Smooth muscle cell (in vitro differentiated cells): ENCODE measurements at regions not wholly inside any gene's neighbourhood (a gene's known extent, or its start where the extent isn't known, plus 50 kb on each side); places are given as distances from the start of the nearest gene placed in this dataset.

ENCODE experiments used
- DNase-seq: peaks from one replicate; lab custom pipeline; 2025; ENCODE audit not compliant: unreplicated experiment; lab: John Stamatoyannopoulos, UW
- H2AFZ ChIP-seq: fragments of 200-600 bp; sonication (generic); 2 replicates; pipeline ENCODE4 v1.6.0; 2016; ENCODE audit warnings: antibody characterized with exemption, low read depth, mild to moderate bottlenecking
- H3F3A ChIP-seq: fragments of 200-600 bp; sonication (generic); 2 replicates; pipeline ENCODE4 v1.6.0; 2017; ENCODE audit warnings: antibody characterized with exemption, low read depth
- H3K27ac ChIP-seq: fragments of 200-600 bp; sonication (generic); 2 replicates; pipeline ENCODE4 v1.5.1; 2016; ENCODE audit warnings: low read depth, mild to moderate bottlenecking
- H3K27me3 ChIP-seq: fragments of 200-600 bp; sonication (generic); 2 replicates; pipeline ENCODE4 v1.6.1; 2016; ENCODE audit warnings: low read depth, mild to moderate bottlenecking
- H3K36me3 ChIP-seq: fragments of 200-600 bp; sonication (generic); 2 replicates; pipeline ENCODE4 v1.5.1; 2016; ENCODE audit warnings: low read depth
- H3K4me1 ChIP-seq: fragments of 200-600 bp; sonication (generic); 2 replicates; pipeline ENCODE4 v1.5.1; 2016; ENCODE audit warnings: low read depth
- H3K4me2 ChIP-seq: fragments of 200-600 bp; sonication (generic); 2 replicates; pipeline ENCODE4 v1.6.0; 2016; ENCODE audit warnings: mild to moderate bottlenecking
- H3K4me3 ChIP-seq: fragments of 200-600 bp; sonication (generic); 2 replicates; pipeline ENCODE4 v1.5.1; 2016; ENCODE audit warnings: mild to moderate bottlenecking
- H3K79me2 ChIP-seq: fragments of 200-600 bp; sonication (generic); 2 replicates; pipeline ENCODE4 v1.6.0; 2016; ENCODE audit warnings: low read depth, mild to moderate bottlenecking
- H3K9ac ChIP-seq: fragments of 200-600 bp; sonication (generic); 2 replicates; pipeline ENCODE4 v1.6.0; 2016; ENCODE audit warnings: low read depth
- H3K9me3 ChIP-seq: fragments of 200-600 bp; sonication (generic); replicated peaks from 2 replicates; pipeline ENCODE4 v1.5.1; 2016; ENCODE audit warnings: low read depth
- H4K20me1 ChIP-seq: fragments of 200-600 bp; sonication (generic); 2 replicates; pipeline ENCODE4 v1.6.0; 2016; ENCODE audit warnings: low read depth
- WGBS: methylation state at CpG from one replicate; pipeline ENCODE4 v1.1.7; 2016; ENCODE audit warnings: low lambda C conversion rate; 5-methylcytosine and 5-hydroxymethylcytosine counted together
- TF ChIP-seq, protein P1 (sequence below): fragments of 200-600 bp; sonication (generic); IDR thresholded peaks from 2 replicates; pipeline ENCODE4 v1.5.1; 2017; ENCODE audit warnings: borderline replicate concordance, mild to moderate bottlenecking, antibody characterized with exemption; ENCODE audit not compliant: insufficient read depth, poor library complexity, severe bottlenecking

GRCh38 chr12:90060031-90060430, 351.4 kb upstream of the ATP2B1 start:
- Histone ChIP-seq H3K9me3 (no peaks in the 10 kb centered on the region), H3K4me1 (peaks cover 8% of the 10 kb centered on the region), H3K4me2 (no peak overlapping the region), H3K4me3 (no peak overlapping the region), H3K27ac (no peak overlapping the region), H2AFZ (no peak overlapping the region), H3K79me2 (no peaks in the 10 kb centered on the region), H3F3A (no peaks in the 10 kb centered on the region), H3K9ac (no peak overlapping the region), H3K36me3 (no peaks in the 10 kb centered on the region), H3K27me3 (no peaks in the 10 kb centered on the region), H4K20me1 (no peaks in the 10 kb centered on the region)
- TF ChIP-seq, protein P1, sequence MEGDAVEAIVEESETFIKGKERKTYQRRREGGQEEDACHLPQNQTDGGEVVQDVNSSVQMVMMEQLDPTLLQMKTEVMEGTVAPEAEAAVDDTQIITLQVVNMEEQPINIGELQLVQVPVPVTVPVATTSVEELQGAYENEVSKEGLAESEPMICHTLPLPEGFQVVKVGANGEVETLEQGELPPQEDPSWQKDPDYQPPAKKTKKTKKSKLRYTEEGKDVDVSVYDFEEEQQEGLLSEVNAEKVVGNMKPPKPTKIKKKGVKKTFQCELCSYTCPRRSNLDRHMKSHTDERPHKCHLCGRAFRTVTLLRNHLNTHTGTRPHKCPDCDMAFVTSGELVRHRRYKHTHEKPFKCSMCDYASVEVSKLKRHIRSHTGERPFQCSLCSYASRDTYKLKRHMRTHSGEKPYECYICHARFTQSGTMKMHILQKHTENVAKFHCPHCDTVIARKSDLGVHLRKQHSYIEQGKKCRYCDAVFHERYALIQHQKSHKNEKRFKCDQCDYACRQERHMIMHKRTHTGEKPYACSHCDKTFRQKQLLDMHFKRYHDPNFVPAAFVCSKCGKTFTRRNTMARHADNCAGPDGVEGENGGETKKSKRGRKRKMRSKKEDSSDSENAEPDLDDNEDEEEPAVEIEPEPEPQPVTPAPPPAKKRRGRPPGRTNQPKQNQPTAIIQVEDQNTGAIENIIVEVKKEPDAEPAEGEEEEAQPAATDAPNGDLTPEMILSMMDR = no peak
- DNase-seq = no peak
- 83% methylated on average over 1 of the region's 1 CpG for WGBS

GRCh38 chr12:90058704-90059103, 350.1 kb upstream of the ATP2B1 start:
- TF ChIP-seq, protein P1 = no peak
- DNase-seq = no peak
- WGBS = 26% methylated on average over 1 of the region's 1 CpG
- H3K27ac ChIP-seq = peak overlapping the region; percentile 27
- no peak overlapping the region for H3K4me3 ChIP-seq
- no peaks in the 10 kb centered on the region for H3K27me3 ChIP-seq
- H3F3A ChIP-seq = no peaks in the 10 kb centered on the region
- no peak overlapping the region for H3K9ac ChIP-seq
- H3K4me2 ChIP-seq = peak overlapping the region; percentile 11
- peaks cover 3% of the 10 kb centered on the region for H3K4me1 ChIP-seq
- H4K20me1 ChIP-seq = no peaks in the 10 kb centered on the region
- no peaks in the 10 kb centered on the region for H3K36me3 ChIP-seq
- no peak overlapping the region for H2AFZ ChIP-seq
- no peaks in the 10 kb centered on the region for H3K79me2 ChIP-seq
- no peaks in the 10 kb centered on the region for H3K9me3 ChIP-seq

DNA sequence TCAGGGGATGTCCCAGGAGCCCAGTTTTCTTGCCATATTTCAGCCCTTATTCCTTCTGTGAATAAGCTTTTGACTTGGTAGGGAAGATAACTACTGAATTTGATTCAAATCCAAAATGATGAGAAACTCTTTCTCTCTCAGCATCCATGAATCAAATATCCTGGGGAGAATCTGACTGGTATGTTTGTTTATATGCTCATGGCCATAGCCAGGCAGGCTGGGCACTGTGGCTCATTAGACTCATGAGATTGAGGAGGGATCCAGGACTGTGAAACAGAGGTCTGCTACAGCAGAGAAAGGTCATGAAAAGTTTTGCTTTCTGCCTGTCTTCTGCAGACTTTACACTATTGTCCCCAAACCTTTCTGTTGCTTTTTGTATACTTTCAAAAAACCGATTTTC, 346.4 kb upstream of the ATP2B1 start:
- no peaks in the 10 kb centered on the region for H3K27me3 ChIP-seq
- no peaks in the 10 kb centered on the region for H3K36me3 ChIP-seq
- no peaks in the 10 kb centered on the region for H3K9me3 ChIP-seq
- no peaks in the 10 kb centered on the region for H4K20me1 ChIP-seq
- WGBS = 89% methylated on average over 1 of the region's 1 CpG
- H3K4me2 ChIP-seq = no peak overlapping the region
- TF ChIP-seq, protein P1 = no peak
- H3K4me3 ChIP-seq = no peak overlapping the region
- H3K79me2 ChIP-seq = no peaks in the 10 kb centered on the region
- peak overlapping the region; percentile 52 for H2AFZ ChIP-seq
- no peak overlapping the region for H3K9ac ChIP-seq
- peaks cover 3% of the 10 kb centered on the region for H3K4me1 ChIP-seq
- H3K27ac ChIP-seq = no peak overlapping the region
- DNase-seq = no peak
- no peaks in the 10 kb centered on the region for H3F3A ChIP-seq

- no peak overlapping the region for H3K4me2 ChIP-seq
- H3K4me1 ChIP-seq = peaks cover 2% of the 10 kb centered on the region
- no peaks in the 10 kb centered on the region for H3K36me3 ChIP-seq
- no peaks in the 10 kb centered on the region for H4K20me1 ChIP-seq
- no peak overlapping the region for H3K9ac ChIP-seq
- no peaks in the 10 kb centered on the region for H3K9me3 ChIP-seq
- no peak overlapping the region for H3K27ac ChIP-seq
- H3K27me3 ChIP-seq = no peaks in the 10 kb centered on the region
- DNase-seq = no peak
- H3K79me2 ChIP-seq = no peaks in the 10 kb centered on the region
- TF ChIP-seq, protein P1 = no peak
- H3F3A ChIP-seq = no peaks in the 10 kb centered on the region
- no peak overlapping the region for H2AFZ ChIP-seq
- H3K4me3 ChIP-seq = no peak overlapping the region
These were observed 340.3 kb upstream of the ATP2B1 start for GRCh38 chr12:90048918-90049317.
